NOMO-1 treated with dmso at 0.1 percent for 144 hours (cell line): ENCODE measurements at regions not wholly inside any gene's neighbourhood (a gene's known extent, or its start where the extent isn't known, plus 50 kb on each side); places are given as distances from the start of the nearest gene placed in this dataset.
"Not testable (repeated sequence)": the region's sequence is repeated elsewhere in the genome, so short reads cannot be mapped to it uniquely, and the experiment has no call there.

Experiments used
- DNase-seq: peaks from one replicate; lab custom pipeline; 2025; ENCODE audit not compliant: unreplicated experiment; lab: John Stamatoyannopoulos, UW

DNA sequence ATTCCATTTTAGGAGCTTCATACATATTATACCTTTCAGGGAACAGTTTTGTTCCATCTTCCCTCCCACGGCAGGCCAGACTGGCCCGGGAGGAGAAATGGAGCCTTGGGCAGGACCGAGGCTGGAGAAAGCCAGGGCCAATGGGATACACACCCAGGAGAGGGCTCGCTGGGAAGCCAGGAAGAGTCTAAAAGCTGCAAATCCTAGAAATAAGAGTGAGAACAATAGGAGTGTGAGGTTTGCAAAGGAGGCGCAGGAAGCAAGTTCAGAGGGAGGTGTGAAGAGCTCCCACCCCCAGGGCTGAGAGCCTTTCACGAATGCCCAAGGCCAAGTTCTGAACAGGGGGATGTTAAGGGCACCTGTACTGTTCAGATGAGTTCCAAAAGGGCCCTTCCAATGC, 67.5 kb upstream of the CPSF6 start:
- DNase-seq: no peak

DNA sequence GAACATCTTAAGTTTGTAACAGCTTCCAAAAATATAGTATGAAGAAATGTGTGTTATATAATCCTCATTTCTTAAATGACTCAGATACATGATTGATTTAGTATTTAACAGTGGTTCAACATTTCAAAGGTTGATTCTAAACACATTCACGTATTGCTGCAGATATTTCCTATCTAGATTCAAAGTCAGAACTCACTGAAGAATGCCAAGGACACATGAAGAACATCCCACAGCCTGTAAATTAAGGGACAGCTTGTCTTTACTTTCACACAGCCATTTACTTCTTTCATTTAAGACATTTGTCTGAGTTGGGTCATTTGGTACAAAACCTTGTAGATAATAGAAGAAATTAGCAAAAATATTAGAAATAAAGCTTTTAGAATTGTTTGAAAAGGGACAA, 66.9 kb upstream of the CPSF6 start:
- no peak for DNase-seq

DNA sequence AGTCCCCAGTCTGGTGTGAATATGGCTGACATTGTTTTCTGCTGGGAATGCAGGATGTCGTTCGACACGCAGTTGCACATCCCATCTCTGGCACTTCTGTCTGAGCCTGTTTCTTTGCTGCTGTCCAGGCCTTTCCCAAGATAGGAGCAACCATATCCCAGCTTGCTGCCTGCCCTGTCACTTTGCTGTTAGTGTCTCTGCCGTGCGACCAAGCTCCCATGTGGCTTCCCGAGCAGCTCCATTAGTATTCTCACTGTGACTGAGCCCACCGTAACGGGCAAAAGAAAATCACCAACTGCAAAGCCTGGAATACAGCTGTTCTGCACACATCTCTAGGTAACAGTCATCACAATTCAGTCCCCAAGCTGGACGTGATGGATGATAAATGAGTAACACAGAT, 66.0 kb upstream of the CPSF6 start:
- no peak for DNase-seq

DNA sequence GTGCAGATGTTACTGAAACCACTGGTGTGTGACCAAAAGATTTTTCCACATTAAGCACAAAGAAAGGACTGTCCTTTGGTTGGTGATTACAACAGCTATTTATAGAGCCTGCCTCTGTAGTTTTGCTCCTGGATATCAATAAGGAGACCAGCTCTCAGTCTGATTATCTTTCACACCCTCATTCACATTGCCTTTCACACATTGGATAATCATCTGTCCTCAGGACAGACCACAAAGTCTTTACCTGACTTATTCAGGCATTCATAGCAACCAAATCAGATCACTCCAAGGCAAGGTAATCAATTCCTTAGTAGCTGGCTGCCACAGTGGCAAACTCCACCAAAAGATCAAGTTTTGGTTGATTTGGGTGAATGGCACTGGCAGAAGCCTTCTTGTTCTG, 59.6 kb upstream of the CPSF6 start:
- DNase-seq: no peak

DNA sequence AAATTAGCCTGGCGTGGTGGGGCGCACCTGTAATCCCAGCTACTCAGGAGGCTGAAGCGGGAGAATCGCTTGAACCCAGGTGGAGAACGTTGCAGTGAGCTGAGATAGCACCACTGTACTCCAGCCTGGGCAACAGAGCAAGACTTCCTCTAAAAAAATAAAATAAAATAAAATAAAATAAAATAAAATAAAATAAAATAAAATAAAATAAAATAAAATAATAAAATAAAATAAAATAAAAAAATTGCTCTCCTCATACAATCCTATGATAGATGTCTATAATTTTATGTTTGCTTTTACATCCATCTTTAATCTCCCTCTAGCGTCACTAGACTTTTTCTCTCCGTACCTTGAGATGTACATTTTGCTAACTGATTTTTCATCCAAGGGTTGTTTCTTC, 51.8 kb upstream of the CPSF6 start:
- not testable (repeated sequence) for DNase-seq

DNA sequence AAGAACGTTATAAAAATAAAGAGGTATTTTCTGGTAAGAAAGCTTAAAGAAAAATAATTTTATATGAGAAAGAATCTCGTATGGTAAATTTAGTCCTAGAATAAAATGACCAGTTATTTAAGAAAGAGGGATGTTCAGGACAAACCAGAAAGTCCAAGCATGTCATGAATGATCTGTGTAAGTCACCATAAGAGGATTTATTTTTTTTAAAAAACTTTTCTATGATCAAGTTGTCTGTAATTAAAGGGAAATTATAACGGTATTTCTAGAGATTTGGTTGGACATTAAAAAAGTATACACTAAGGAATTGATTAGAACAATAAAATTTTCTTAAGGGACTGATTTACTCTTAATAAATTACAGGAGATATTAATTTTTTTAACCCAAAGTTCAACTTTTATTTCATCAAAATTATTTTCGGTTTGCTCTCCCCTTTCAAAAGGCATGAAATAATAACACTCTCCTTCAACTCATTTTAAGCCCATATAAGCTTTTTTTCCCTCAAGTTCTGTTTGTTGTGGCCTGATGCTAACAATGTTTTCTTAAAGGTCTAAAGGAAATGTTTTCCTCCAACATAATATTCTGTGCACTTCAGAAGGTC, 49.9 kb upstream of the CPSF6 start:
- DNase-seq: no peak
